ENCODE measurements at regions not wholly inside any gene's neighbourhood (a gene's known extent, or its start where the extent isn't known, plus 50 kb on each side); places are given as distances from the start of the nearest gene placed in this dataset.

- TF ChIP-seq GATA2 (IDR thresholded peaks at IDR 0.05; ENCODE audit: low read depth, low read length) (no peak), GATA3 (IDR thresholded peaks at IDR 0.05; ENCODE audit: low read depth, low read length) (no peak)
These were observed 140.1 kb downstream of the SS18 start for GRCh38 chr18:25950321-25950720.

Data from SH-SY5Y (cell line).